ENCODE measurements at regions not wholly inside any gene's neighbourhood (a gene's known extent, or its start where the extent isn't known, plus 50 kb on each side); places are given as distances from the start of the nearest gene placed in this dataset.

- Mint-ChIP-seq H3K36me3 (ENCODE audit: low read depth) (no peaks in the 10 kb centered on the region), H3K9me3 (no peaks in the 10 kb centered on the region), H3K4me1 (ENCODE audit: low read depth) (no peaks in the 10 kb centered on the region), H3K4me3 (no peak overlapping the region), H3K27me3 (ENCODE audit: insufficient read depth) (no peaks in the 10 kb centered on the region), H3K27ac (no peak overlapping the region)
- DNase-seq, result no peak
- TF ChIP-seq CTCF (IDR thresholded peaks at IDR 0.05), result no peak
Measured at GRCh38 chr6:141209890-141210289, 922.8 kb upstream of the GJE1 start.

- no peak for TF ChIP-seq CTCF (IDR thresholded peaks at IDR 0.05)
- no peaks in the 10 kb centered on the region for H3K9me3 Mint-ChIP-seq
- H3K27ac Mint-ChIP-seq, result no peak overlapping the region
- H3K36me3 Mint-ChIP-seq (ENCODE audit: low read depth), result no peaks in the 10 kb centered on the region
- DNase-seq, result no peak
- no peak overlapping the region for H3K4me3 Mint-ChIP-seq
- peaks cover 18% of the 10 kb centered on the region for H3K4me1 Mint-ChIP-seq (ENCODE audit: low read depth)
- H3K27me3 Mint-ChIP-seq (ENCODE audit: insufficient read depth), result no peaks in the 10 kb centered on the region
Measured at GRCh38 chr6:141208101-141208500, 924.6 kb upstream of the GJE1 start.

- TF ChIP-seq CTCF (IDR thresholded peaks at IDR 0.05), result no peak
- H3K27me3 Mint-ChIP-seq (ENCODE audit: insufficient read depth), result no peaks in the 10 kb centered on the region
- H3K27ac Mint-ChIP-seq, result peak overlapping the region; percentile 41; the same call in 1 of the 2 replicates
- DNase-seq, result peak; percentile 48
- H3K9me3 Mint-ChIP-seq, result no peaks in the 10 kb centered on the region
- H3K4me1 Mint-ChIP-seq (ENCODE audit: low read depth), result peaks cover 39% of the 10 kb centered on the region
- H3K36me3 Mint-ChIP-seq (ENCODE audit: low read depth), result no peaks in the 10 kb centered on the region
- peak overlapping the region; percentile 21; the same call in 1 of the 2 replicates for H3K4me3 Mint-ChIP-seq
Measured at GRCh38 chr6:141203902-141204575, 928.7 kb upstream of the GJE1 start.

GRCh38 chr6:141202626-141203025, 930.1 kb upstream of the GJE1 start:
- no peak for TF ChIP-seq CTCF (IDR thresholded peaks at IDR 0.05)
- no peak for DNase-seq
- H3K27me3 Mint-ChIP-seq (ENCODE audit: insufficient read depth), result no peaks in the 10 kb centered on the region
- no peaks in the 10 kb centered on the region for H3K36me3 Mint-ChIP-seq (ENCODE audit: low read depth)
- no peak overlapping the region for H3K27ac Mint-ChIP-seq
- H3K9me3 Mint-ChIP-seq, result no peaks in the 10 kb centered on the region
- no peak overlapping the region for H3K4me3 Mint-ChIP-seq
- peaks cover 41% of the 10 kb centered on the region for H3K4me1 Mint-ChIP-seq (ENCODE audit: low read depth)

- peaks cover 33% of the 10 kb centered on the region for H3K4me1 Mint-ChIP-seq (ENCODE audit: low read depth)
- no peak overlapping the region for H3K27ac Mint-ChIP-seq
- H3K4me3 Mint-ChIP-seq, result no peak overlapping the region
- no peak for TF ChIP-seq CTCF (IDR thresholded peaks at IDR 0.05)
- no peaks in the 10 kb centered on the region for H3K9me3 Mint-ChIP-seq
- DNase-seq, result no peak
- H3K36me3 Mint-ChIP-seq (ENCODE audit: low read depth), result no peaks in the 10 kb centered on the region
- H3K27me3 Mint-ChIP-seq (ENCODE audit: insufficient read depth), result no peaks in the 10 kb centered on the region; the same call in 1 of the 2 replicates
Measured at GRCh38 chr6:141199074-141199473, 933.7 kb upstream of the GJE1 start.

Data from HFFc6 (cell line).